ENCODE measurements at regions not wholly inside any gene's neighbourhood (a gene's known extent, or its start where the extent isn't known, plus 50 kb on each side); places are given as distances from the start of the nearest gene placed in this dataset.

DNA sequence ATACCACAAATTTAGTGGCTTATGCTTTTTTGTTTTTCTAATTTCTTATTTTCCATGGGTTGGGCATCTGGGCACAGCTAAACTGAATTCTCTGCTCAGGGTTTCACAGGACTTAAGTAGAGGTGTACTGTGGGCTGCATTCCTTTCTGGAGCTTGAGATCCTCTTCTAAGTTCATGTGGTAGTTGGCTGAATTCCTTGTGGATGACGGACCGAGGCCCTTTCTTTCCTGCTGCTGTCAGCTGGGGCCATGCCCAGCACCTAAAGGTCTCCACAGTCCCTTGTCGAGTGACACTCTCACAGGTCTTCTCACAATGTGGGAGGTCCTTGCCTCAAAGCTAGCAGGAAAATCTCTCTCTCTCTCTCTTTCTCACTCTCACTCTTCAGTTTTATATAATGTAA lies 433.5 kb upstream of the LRATD1 start:
- DNase-seq (ENCODE audit: low read depth) = no peak
- H3K27me3 ChIP-seq (ENCODE audit: control insufficient read depth, insufficient read depth, low read length) = no peaks in the 10 kb centered on the region
- TF ChIP-seq, protein P1, sequence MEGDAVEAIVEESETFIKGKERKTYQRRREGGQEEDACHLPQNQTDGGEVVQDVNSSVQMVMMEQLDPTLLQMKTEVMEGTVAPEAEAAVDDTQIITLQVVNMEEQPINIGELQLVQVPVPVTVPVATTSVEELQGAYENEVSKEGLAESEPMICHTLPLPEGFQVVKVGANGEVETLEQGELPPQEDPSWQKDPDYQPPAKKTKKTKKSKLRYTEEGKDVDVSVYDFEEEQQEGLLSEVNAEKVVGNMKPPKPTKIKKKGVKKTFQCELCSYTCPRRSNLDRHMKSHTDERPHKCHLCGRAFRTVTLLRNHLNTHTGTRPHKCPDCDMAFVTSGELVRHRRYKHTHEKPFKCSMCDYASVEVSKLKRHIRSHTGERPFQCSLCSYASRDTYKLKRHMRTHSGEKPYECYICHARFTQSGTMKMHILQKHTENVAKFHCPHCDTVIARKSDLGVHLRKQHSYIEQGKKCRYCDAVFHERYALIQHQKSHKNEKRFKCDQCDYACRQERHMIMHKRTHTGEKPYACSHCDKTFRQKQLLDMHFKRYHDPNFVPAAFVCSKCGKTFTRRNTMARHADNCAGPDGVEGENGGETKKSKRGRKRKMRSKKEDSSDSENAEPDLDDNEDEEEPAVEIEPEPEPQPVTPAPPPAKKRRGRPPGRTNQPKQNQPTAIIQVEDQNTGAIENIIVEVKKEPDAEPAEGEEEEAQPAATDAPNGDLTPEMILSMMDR (IDR thresholded peaks at IDR 0.05; ENCODE audit: insufficient read depth, low read length, poor library complexity, severe bottlenecking) = no peak
- H3K36me3 ChIP-seq (ENCODE audit: control insufficient read depth, insufficient read depth, low read length) = no peaks in the 10 kb centered on the region
- no peak overlapping the region for H3K4me3 ChIP-seq (ENCODE audit: low read depth, low read length)

DNA sequence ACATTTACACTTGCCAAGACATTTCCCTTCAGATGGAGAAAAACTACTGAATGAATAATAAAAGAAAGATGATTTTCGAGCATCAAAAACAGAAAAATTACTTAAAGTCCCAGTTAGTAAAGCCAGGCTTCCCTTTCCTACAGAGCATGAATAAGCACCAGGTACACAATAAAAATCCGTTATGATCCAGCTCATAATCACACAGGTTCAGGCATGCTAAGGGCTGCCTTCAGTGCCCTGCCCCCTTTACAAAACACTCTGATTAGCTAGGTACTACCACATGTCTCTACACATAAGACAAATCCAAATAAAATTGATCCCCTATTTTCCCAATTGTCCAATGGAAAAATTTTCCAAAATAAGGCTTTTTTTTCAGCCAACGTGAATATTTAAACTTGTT lies 413.2 kb upstream of the LRATD1 start:
- TF ChIP-seq, protein P1 (IDR thresholded peaks at IDR 0.05; ENCODE audit: insufficient read depth, low read length, poor library complexity, severe bottlenecking) = no peak
- DNase-seq (ENCODE audit: low read depth) = no peak

DNA sequence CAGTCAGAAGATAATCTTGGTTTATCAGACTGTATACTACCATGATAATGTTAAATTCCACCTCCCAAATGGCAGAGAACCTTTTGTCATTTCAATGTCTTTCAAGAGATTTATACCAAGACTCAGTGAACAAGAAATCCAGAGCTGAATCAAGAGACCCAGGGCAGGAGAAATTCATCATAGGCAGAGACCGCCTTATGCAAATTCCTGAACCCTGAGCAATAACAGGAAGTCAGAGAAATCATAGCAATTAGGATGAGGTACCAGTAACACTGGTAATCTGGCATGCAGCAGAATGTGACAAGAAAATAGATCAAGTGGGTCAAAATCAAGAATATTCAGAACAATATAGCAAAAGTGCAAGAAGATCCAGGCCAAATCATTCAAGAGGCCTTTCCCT lies 412.4 kb upstream of the LRATD1 start:
- Histone ChIP-seq H3K36me3 (ENCODE audit: control insufficient read depth, insufficient read depth, low read length) (no peaks in the 10 kb centered on the region), H3K27me3 (ENCODE audit: control insufficient read depth, insufficient read depth, low read length) (no peaks in the 10 kb centered on the region), H3K4me3 (ENCODE audit: low read depth, low read length) (no peak overlapping the region)
- no peak for DNase-seq (ENCODE audit: low read depth)
- TF ChIP-seq, protein P1 (IDR thresholded peaks at IDR 0.05; ENCODE audit: insufficient read depth, low read length, poor library complexity, severe bottlenecking) = no peak

More for the DNA sequence above, 413.2 kb upstream of the LRATD1 start:
- Histone ChIP-seq H3K36me3 (ENCODE audit: control insufficient read depth, insufficient read depth, low read length) (no peaks in the 10 kb centered on the region), H3K27me3 (ENCODE audit: control insufficient read depth, insufficient read depth, low read length) (no peaks in the 10 kb centered on the region), H3K4me3 (ENCODE audit: low read depth, low read length) (no peak overlapping the region)

DNA sequence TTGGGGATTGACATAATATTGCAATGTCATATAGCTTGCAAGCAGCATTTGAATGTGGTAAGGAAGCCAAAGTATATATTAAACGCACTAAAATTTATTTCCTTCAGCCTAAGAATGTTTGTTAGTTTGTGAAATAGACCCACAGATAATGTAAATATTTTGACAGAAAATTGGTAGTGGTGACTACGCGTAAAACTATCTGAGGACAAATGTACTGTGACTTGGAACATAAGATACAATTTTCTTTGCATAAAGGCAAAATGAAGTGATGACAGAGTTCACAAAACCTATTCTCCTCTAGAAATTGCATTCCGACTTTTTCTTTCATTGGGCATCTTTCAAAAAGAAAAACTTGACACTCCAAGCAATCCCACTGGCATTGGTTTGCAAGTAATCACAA lies 411.1 kb upstream of the LRATD1 start:
- no peak overlapping the region for H3K4me3 ChIP-seq (ENCODE audit: low read depth, low read length)
- H3K36me3 ChIP-seq (ENCODE audit: control insufficient read depth, insufficient read depth, low read length) = no peaks in the 10 kb centered on the region
- TF ChIP-seq, protein P1 (IDR thresholded peaks at IDR 0.05; ENCODE audit: insufficient read depth, low read length, poor library complexity, severe bottlenecking) = no peak
- no peak for DNase-seq (ENCODE audit: low read depth)
- H3K27me3 ChIP-seq (ENCODE audit: control insufficient read depth, insufficient read depth, low read length) = no peaks in the 10 kb centered on the region

DNA sequence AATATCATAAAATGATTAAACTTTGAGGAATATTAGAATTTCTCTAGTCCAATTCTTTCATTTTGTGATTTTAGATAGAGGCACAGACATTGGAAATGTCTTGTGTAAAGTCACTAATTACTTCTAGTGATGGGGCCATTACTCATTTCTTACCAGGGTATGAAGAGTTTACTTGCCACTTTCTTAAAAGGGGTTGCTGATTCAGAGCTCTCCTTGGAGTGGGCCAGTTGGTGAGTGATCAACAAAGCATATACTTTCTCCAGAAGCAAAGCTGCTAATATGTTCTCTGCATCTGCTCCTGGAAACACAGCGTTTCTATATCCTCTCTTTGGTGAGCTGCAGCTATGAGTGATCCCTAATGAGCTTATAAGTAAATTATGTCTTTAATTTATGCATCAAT lies 408.9 kb upstream of the LRATD1 start:
- TF ChIP-seq, protein P1 (IDR thresholded peaks at IDR 0.05; ENCODE audit: insufficient read depth, low read length, poor library complexity, severe bottlenecking) = no peak
- no peaks in the 10 kb centered on the region for H3K36me3 ChIP-seq (ENCODE audit: control insufficient read depth, insufficient read depth, low read length)
- H3K4me3 ChIP-seq (ENCODE audit: low read depth, low read length) = no peak overlapping the region
- no peak for DNase-seq (ENCODE audit: low read depth)
- H3K27me3 ChIP-seq (ENCODE audit: control insufficient read depth, insufficient read depth, low read length) = no peaks in the 10 kb centered on the region

DNA sequence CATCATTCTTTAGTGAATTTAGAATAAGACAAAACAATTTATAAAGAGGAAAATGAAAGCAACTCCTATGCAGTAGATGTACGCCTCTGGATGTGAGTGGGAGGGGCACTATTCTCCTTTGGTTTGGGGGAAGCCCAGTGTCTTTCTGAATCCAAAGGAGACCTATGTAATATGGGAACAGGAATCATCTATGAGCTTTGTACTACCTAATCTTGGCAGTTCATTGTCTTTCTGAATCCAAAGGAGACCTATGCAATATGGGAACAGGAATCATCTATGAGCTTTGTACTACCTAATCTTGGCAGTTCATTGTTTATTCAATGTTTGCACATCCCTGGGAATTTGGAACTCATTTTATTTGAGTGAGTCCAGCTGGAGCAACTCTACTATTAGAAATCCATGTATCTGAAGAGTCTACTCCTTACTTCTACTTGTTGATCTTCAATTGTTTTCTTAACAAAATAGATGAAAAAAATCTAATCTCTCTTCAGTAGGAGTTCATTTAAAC lies 401.1 kb upstream of the LRATD1 start:
- Histone ChIP-seq H3K4me3 (ENCODE audit: low read depth, low read length) (no peak overlapping the region), H3K27me3 (ENCODE audit: control insufficient read depth, insufficient read depth, low read length) (no peaks in the 10 kb centered on the region), H3K36me3 (ENCODE audit: control insufficient read depth, insufficient read depth, low read length) (no peaks in the 10 kb centered on the region)
- no peak for DNase-seq (ENCODE audit: low read depth)
- TF ChIP-seq, protein P1 (IDR thresholded peaks at IDR 0.05; ENCODE audit: insufficient read depth, low read length, poor library complexity, severe bottlenecking) = no peak

All from kidney epithelial cell (primary cell).